HG03575 (cell line): ENCODE measurements at regions not wholly inside any gene's neighbourhood (a gene's known extent, or its start where the extent isn't known, plus 50 kb on each side); places are given as distances from the start of the nearest gene placed in this dataset.
"Not testable (repeated sequence)": the region's sequence is repeated elsewhere in the genome, so short reads cannot be mapped to it uniquely, and the experiment has no call there.

Experiments used
- ATAC-seq: cut with Tn5 transposase; IDR thresholded peaks from one replicate; pipeline ENCODE4 v1.9.1; 2021; ENCODE audit not compliant: unreplicated experiment, insufficient number of reproducible peaks, low FRiP score; ENCODE audit errors: extremely low read depth

GRCh38 chr14:105995011-105995710 lies 468.8 kb downstream of the TMEM121 start:
- not testable (repeated sequence) for ATAC-seq

GRCh38 chr14:105998597-105998996 lies 472.2 kb downstream of the TMEM121 start:
- ATAC-seq = not testable (repeated sequence)

- no peak for ATAC-seq
Measured at GRCh38 chr14:105999361-106000028, 473.1 kb downstream of the TMEM121 start.

GRCh38 chr14:106000029-106000511 lies 473.7 kb downstream of the TMEM121 start:
- not testable (repeated sequence) for ATAC-seq

- not testable (repeated sequence) for ATAC-seq
Measured at GRCh38 chr14:106001277-106001676, 474.9 kb downstream of the TMEM121 start.

- no peak for ATAC-seq
Measured at GRCh38 chr14:106003351-106003750, 477.0 kb downstream of the TMEM121 start.

- not testable (repeated sequence) for ATAC-seq
Measured at GRCh38 chr14:106004937-106005795, 478.8 kb downstream of the TMEM121 start.

GRCh38 chr14:106006043-106006442 lies 479.7 kb downstream of the TMEM121 start:
- ATAC-seq = not testable (repeated sequence)

GRCh38 chr14:106006716-106007115 lies 480.3 kb downstream of the TMEM121 start:
- ATAC-seq = not testable (repeated sequence)

GRCh38 chr14:106010783-106011182 lies 484.4 kb downstream of the TMEM121 start:
- ATAC-seq = no peak

GRCh38 chr14:106011631-106012360 lies 485.4 kb downstream of the TMEM121 start:
- ATAC-seq = not testable (repeated sequence)

- not testable (repeated sequence) for ATAC-seq
Measured at GRCh38 chr14:106012361-106012725, 486.0 kb downstream of the TMEM121 start.

GRCh38 chr14:106013879-106014376 lies 487.5 kb downstream of the TMEM121 start:
- ATAC-seq = no peak

GRCh38 chr14:106017952-106018351 lies 491.6 kb downstream of the TMEM121 start:
- ATAC-seq = not testable (repeated sequence)

GRCh38 chr14:106021832-106022231 lies 495.4 kb downstream of the TMEM121 start:
- ATAC-seq = no peak

- ATAC-seq = not testable (repeated sequence)
Measured at GRCh38 chr14:106022648-106023047, 496.3 kb downstream of the TMEM121 start.

- no peak for ATAC-seq
Measured at GRCh38 chr14:106023411-106023810, 497.0 kb downstream of the TMEM121 start.

GRCh38 chr14:106024983-106025604 lies 498.7 kb downstream of the TMEM121 start:
- no peak for ATAC-seq
